ENCODE measurements at regions not wholly inside any gene's neighbourhood (a gene's known extent, or its start where the extent isn't known, plus 50 kb on each side); places are given as distances from the start of the nearest gene placed in this dataset.

DNA sequence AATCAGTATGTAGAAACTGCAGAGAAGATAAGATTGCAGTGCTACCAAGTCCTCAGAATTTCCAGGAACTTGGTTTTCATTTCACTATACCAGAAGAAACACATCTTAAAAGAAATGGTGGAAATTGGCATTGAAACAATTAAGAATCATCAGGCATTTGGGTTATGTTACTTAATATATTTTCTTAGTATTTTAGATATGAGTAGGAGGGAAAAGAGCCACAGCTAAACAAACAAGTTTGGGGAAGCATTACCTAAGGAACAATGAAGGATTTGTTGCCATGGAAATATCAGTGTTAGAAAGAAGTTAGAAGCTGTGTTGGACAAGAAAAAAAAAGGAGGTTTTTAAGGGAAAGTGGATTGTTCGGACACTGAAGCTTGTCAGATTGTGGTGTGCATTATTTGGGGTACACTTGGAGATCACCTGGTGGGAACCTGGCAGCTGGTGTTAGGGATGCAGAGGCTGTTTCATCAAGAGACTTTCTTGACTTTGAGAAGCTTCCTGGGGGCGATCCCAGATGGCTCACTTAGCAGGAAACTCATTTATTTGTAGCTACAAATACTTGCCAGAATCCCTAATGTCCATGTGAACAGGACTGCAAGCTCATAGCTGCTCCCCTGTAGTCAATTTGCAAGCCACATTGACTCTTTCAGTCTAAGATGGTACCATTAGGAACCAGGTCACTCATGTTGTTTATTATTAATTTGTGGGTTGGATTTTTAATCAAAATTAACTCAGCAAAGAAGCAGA is 246.7 kb downstream of the RFC3 start:
- ChIA-PET CTCF (no interaction called here), POLR2A (ENCODE audit: unreplicated experiment) (no interaction called here)
- Histone ChIP-seq H3K79me2 (ENCODE audit: low read depth) (no peaks in the 10 kb centered on the region), H3K9me2 (ENCODE audit: insufficient read depth) (no peaks in the 10 kb centered on the region), H3K27me3 (ENCODE audit: insufficient read depth, low read depth) (no peaks in the 10 kb centered on the region), H3F3A (ENCODE audit: insufficient read depth, low read depth) (peaks cover 11% of the 10 kb centered on the region; the same call in 1 of the 2 replicates), H3K4me3 (no peak overlapping the region), H2AFZ (no peak overlapping the region), H3K9me3 (ENCODE audit: insufficient read depth, low read depth) (no peaks in the 10 kb centered on the region), H3K27ac (no peak overlapping the region), H4K20me1 (ENCODE audit: insufficient read depth) (no peaks in the 10 kb centered on the region), H3K4me1 (replicated peaks; ENCODE audit: insufficient read depth) (peaks cover 31% of the 10 kb centered on the region), H3K4me2 (no peak overlapping the region), H3K36me3 (ENCODE audit: low read depth) (no peaks in the 10 kb centered on the region)
- BruUV-seq (replicated peaks) = no TSS peak
- no peak for TF ChIP-seq CTCF (conservative IDR thresholded peaks at IDR 0.05)
- no peak for TF ChIP-seq EZH2 (IDR thresholded peaks at IDR 0.05; ENCODE audit: low read depth)
- no peak for DNase-seq
- intact Hi-C loops (cut with micrococcal nuclease; ENCODE audit: unreplicated experiment) = no loop called here

- H3K27ac ChIP-seq = peak overlapping the region; percentile 61
- ChIA-PET POLR2A (ENCODE audit: unreplicated experiment) (interaction anchor here (0.7 kb wide), 1 partner anchor 59 kb away, joined by 5 read pairs; no protein-coding TSS in a partner anchor), CTCF (no interaction called here)
- H4K20me1 ChIP-seq (ENCODE audit: insufficient read depth) = no peaks in the 10 kb centered on the region
- no peak overlapping the region for H3K4me3 ChIP-seq
- no peak overlapping the region for H2AFZ ChIP-seq
- no TSS peak for BruUV-seq (replicated peaks)
- no peaks in the 10 kb centered on the region for H3K9me2 ChIP-seq (ENCODE audit: insufficient read depth)
- peaks cover 31% of the 10 kb centered on the region for H3K4me1 ChIP-seq (replicated peaks; ENCODE audit: insufficient read depth)
- intact Hi-C loops (cut with micrococcal nuclease; ENCODE audit: unreplicated experiment) = loop anchor here (1.0 kb wide), 1 partner anchor 22 kb away; no protein-coding TSS in a partner anchor
- peaks cover 3% of the 10 kb centered on the region; the same call in 1 of the 2 replicates for H3K9me3 ChIP-seq (ENCODE audit: insufficient read depth, low read depth)
- peaks cover 11% of the 10 kb centered on the region; the same call in 1 of the 2 replicates for H3F3A ChIP-seq (ENCODE audit: insufficient read depth, low read depth)
- DNase-seq = peak; percentile 43 to 94
- no peaks in the 10 kb centered on the region for H3K27me3 ChIP-seq (ENCODE audit: insufficient read depth, low read depth)
- H3K36me3 ChIP-seq (ENCODE audit: low read depth) = no peaks in the 10 kb centered on the region
- H3K79me2 ChIP-seq (ENCODE audit: low read depth) = no peaks in the 10 kb centered on the region
- peak overlapping the region; percentile 37 for H3K4me2 ChIP-seq
- TF ChIP-seq CTCF (conservative IDR thresholded peaks at IDR 0.05) = no peak
- no peak for TF ChIP-seq EZH2 (IDR thresholded peaks at IDR 0.05; ENCODE audit: low read depth)
These were observed 248.0 kb downstream of the RFC3 start for GRCh38 chr13:34065928-34066327.

- Histone ChIP-seq H3K36me3 (ENCODE audit: low read depth) (no peaks in the 10 kb centered on the region), H3K4me3 (no peak overlapping the region), H4K20me1 (ENCODE audit: insufficient read depth) (no peaks in the 10 kb centered on the region), H3K27ac (peak overlapping the region; percentile 61), H3K9me3 (ENCODE audit: insufficient read depth, low read depth) (peaks cover 3% of the 10 kb centered on the region; the same call in 1 of the 2 replicates), H3K4me1 (replicated peaks; ENCODE audit: insufficient read depth) (peaks cover 31% of the 10 kb centered on the region), H3K27me3 (ENCODE audit: insufficient read depth, low read depth) (no peaks in the 10 kb centered on the region), H3F3A (ENCODE audit: insufficient read depth, low read depth) (peaks cover 11% of the 10 kb centered on the region; the same call in 1 of the 2 replicates), H2AFZ (no peak overlapping the region), H3K4me2 (peak overlapping the region; percentile 37), H3K9me2 (ENCODE audit: insufficient read depth) (no peaks in the 10 kb centered on the region), H3K79me2 (ENCODE audit: low read depth) (no peaks in the 10 kb centered on the region)
- no peak for TF ChIP-seq CTCF (conservative IDR thresholded peaks at IDR 0.05)
- no peak for TF ChIP-seq EZH2 (IDR thresholded peaks at IDR 0.05; ENCODE audit: low read depth)
- no TSS peak for BruUV-seq (replicated peaks)
- CTCF ChIA-PET = no interaction called here
- no peak for DNase-seq
- POLR2A ChIA-PET (ENCODE audit: unreplicated experiment) = interaction anchor here (0.7 kb wide), 1 partner anchor 59 kb away, joined by 5 read pairs; no protein-coding TSS in a partner anchor
- intact Hi-C loops (cut with micrococcal nuclease; ENCODE audit: unreplicated experiment) = loop anchor here (1.0 kb wide), 1 partner anchor 22 kb away; no protein-coding TSS in a partner anchor
These were observed 248.4 kb downstream of the RFC3 start for GRCh38 chr13:34066344-34066743.
